ENCODE measurements at regions not wholly inside any gene's neighbourhood (a gene's known extent, or its start where the extent isn't known, plus 50 kb on each side); places are given as distances from the start of the nearest gene placed in this dataset.
A peak's percentile ranks its signal among the peaks of the same experiment; 100 is the strongest.

DNA sequence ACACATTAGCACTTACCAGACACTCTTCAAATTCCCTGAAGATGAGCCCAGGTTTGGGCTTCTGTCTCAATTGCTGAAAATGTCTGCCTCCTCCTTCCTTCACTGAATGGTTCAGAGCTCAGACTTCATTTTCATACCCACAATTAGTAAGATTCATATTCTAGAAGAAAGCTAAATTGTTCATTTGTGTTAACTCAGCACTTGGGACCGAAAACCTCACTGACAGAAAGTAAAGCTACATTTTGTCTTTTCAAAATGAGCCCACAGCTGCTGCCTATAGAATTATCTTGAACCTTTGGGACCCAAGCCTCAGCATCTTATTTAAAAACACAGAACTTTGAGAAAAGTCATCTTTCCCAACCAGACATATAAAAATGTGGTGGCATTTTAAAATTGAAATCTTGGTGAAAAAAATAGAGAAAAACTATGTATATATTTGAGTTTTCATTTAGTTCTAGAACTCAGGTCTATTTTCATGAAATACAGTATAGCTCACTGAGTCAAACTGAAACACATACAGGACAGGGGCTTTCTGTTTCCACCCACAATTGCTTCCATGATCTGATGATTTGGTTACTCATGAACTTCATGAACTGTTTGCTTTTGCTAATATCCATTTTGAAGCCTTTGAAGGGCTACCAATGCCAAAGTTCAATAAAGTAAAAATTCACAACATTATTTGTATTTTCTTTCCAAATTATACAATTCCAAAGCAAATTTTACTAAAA is 119.1 kb upstream of the PFKP start:
- Mint-ChIP-seq H3K36me3 (no peaks in the 10 kb centered on the region), H3K27me3 (peaks cover 7% of the 10 kb centered on the region), H3K9me3 (no peaks in the 10 kb centered on the region), H3K27ac (peak overlapping the region; percentile 92), H3K4me3 (peak overlapping the region; percentile 11), H3K4me1 (peaks cover 10% of the 10 kb centered on the region)

DNA sequence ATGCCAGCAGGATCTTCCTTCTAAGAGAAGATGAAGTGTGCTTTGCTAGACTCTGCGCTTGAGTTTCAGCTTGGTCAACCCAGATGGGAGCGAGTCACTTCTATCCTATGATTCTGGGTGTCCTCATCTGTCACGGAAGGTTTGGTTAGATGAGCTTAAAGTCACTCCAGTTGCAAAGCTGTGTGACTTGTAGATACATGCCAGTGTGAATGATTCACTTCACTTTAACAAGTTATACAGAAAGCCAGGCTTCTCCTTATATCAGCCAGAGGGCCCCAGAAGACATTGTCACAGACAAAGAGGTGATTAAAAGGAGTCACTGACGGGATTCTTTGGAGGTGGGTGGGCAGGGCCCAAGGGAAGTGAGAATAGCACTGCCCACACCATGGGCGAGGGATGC is 122.6 kb upstream of the PFKP start:
- Mint-ChIP-seq H3K27ac (no peak overlapping the region), H3K4me3 (no peak overlapping the region), H3K9me3 (no peaks in the 10 kb centered on the region), H3K36me3 (no peaks in the 10 kb centered on the region), H3K27me3 (peaks cover 13% of the 10 kb centered on the region), H3K4me1 (peaks cover 10% of the 10 kb centered on the region)

DNA sequence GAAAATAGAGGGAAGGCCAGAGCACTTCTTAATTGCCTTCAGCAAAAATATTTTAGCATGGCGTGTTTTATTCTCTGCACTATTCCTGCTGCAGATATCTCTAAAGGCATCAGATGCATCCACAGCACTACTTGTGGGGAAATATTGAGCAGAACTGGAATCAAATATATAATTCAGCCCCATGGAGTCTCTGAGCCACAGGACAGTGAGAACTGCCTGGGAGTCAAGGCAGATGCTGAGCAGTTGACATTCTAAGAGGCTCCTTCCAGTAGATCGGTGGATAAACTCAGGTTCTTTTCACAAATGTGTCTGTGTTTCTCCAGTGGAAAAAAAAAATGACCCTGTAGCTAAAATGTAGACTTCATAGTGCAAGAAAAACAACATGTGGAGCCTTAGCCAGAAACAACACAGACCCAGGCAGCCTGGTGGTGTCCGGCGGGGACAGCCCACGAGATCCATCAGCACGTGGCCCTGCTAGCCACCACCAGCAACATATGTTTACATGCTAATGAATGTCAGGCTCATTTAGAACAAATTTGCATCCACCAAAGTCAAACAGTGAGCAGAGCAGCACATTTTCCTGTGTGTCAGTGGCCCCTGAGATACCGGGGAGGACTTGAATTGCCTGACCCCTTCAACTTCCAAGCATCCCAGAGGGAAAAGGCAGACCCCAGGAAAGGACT is 123.3 kb upstream of the PFKP start:
- H3K36me3 Mint-ChIP-seq: no peaks in the 10 kb centered on the region
- no peak overlapping the region for H3K4me3 Mint-ChIP-seq
- no peak overlapping the region for H3K27ac Mint-ChIP-seq
- peaks cover 10% of the 10 kb centered on the region for H3K4me1 Mint-ChIP-seq
- peaks cover 15% of the 10 kb centered on the region for H3K27me3 Mint-ChIP-seq
- H3K9me3 Mint-ChIP-seq: no peaks in the 10 kb centered on the region

DNA sequence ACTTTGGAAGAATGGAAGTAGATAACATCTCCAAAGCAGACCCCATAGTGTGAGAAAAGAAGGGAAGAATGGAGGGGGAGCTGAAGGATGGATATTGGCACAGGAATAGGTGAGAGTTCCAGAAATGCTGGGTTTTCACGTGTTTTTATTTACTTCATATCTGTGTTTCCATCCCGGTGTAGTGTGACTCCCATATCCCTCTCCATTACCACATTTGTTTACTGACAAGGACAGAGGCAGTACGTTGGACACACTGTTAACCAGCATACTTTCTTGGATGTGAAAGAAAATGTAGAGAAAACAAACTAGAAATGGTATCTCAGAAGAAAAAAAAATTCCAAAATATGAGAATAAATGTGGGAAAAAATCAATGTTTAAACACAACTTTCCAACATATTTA is 124.4 kb upstream of the PFKP start:
- H3K27me3 Mint-ChIP-seq: peaks cover 17% of the 10 kb centered on the region
- H3K4me1 Mint-ChIP-seq: peaks cover 1% of the 10 kb centered on the region
- no peak overlapping the region for H3K4me3 Mint-ChIP-seq
- no peaks in the 10 kb centered on the region for H3K36me3 Mint-ChIP-seq
- H3K27ac Mint-ChIP-seq: no peak overlapping the region
- no peaks in the 10 kb centered on the region for H3K9me3 Mint-ChIP-seq

DNA sequence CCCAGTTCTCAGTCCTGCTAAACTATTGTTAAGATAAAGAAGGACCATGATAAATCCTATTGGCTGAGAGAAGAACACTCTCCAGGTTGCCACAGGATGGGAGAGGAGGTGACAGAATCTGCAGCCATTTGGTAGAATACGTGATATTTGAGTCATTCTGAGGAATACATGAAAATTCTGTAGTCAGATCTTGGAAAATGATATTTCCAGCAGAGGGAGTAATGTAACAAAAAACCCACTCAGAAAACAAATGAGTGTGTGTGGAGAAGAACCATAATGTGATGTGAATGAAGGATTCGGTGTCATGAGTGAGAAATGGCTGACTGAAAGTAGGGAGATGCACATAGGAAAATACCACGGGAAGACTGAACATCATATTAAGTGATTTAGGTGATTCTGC is 128.5 kb upstream of the PFKP start:
- H3K4me1 Mint-ChIP-seq: no peaks in the 10 kb centered on the region
- no peak overlapping the region for H3K4me3 Mint-ChIP-seq
- H3K36me3 Mint-ChIP-seq: no peaks in the 10 kb centered on the region
- no peak overlapping the region for H3K27ac Mint-ChIP-seq
- no peaks in the 10 kb centered on the region for H3K9me3 Mint-ChIP-seq
- peaks cover 16% of the 10 kb centered on the region for H3K27me3 Mint-ChIP-seq

DNA sequence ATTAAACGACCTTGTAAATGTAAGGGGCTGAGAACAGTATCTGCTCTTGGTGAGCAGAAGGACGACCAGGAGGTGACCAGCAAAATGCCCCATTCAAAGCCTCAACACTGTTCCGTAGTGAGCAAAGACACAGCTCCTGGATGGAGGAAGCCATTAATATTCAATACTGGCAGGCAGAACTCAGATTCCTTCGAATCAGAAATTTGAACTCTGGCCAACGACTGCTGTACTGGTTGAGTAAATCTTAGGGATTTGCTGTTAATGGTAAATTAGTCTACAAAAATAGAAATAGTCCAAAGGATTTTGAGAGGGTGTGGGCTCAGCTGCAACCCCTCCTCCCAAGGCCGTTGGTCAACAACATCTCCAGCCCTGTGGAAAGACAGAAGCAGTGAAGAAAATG is 130.5 kb upstream of the PFKP start:
- Mint-ChIP-seq H3K27me3 (peaks cover 17% of the 10 kb centered on the region), H3K9me3 (no peaks in the 10 kb centered on the region), H3K36me3 (no peaks in the 10 kb centered on the region), H3K4me1 (no peaks in the 10 kb centered on the region), H3K27ac (no peak overlapping the region), H3K4me3 (no peak overlapping the region)

DNA sequence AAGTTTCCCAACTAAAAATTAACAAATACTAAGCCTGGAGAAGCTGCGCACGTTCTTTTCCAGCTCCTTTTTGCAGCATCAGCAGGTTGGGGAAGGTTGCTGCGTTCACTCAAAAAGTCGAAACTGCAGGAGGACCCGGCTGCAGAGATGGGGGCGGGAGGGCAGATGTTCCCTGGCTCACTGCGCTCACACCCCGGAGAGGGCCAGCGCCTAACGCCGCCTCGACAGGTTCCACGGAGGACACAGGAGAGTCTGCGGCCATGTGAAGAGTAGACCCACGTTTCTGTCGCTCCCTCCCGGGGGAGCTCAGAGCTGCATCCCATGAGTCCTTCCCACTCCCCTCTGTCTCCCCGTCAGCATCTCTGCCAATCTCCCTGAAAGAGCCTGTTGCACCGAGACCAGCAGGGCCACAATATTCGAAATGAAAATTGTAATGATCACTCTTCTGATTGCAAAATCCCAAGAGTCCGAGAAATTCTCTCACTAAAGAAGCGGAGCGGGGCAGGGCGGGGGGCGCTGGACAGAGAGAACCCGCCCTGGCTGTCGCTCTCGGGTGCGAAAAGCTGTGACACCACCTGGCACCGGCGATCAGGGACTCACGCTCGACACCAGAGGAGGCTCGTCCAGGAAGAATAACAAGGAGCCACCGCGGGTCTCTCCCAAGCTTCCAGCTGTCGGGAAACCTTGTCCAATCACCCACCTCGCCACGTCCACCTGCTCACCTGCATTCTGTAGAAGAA is 131.5 kb upstream of the PFKP start:
- Mint-ChIP-seq H3K4me3 (no peak overlapping the region), H3K4me1 (no peaks in the 10 kb centered on the region), H3K9me3 (no peaks in the 10 kb centered on the region), H3K27me3 (peaks cover 10% of the 10 kb centered on the region), H3K36me3 (no peaks in the 10 kb centered on the region), H3K27ac (no peak overlapping the region)

DNA sequence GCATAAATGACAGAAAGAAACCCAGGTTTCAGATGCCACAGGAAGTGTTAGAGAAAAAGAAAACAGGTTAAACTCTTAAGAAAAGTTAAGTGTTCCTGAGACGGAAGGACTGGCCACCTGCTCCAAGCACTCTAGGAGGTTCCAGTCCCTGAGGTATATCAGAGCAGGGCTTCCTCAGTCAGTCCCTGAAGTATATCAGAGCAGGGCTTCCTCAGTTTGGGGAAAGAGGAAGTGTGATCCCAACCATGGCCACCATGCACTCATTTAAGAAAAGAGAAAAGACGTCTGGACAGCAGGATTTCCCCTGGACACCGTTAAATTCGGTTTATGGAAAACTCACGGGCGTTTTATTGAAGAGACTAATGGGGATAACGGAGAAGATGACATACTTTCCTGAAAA is 133.4 kb upstream of the PFKP start:
- Mint-ChIP-seq H3K4me1 (no peaks in the 10 kb centered on the region), H3K27me3 (peaks cover 6% of the 10 kb centered on the region), H3K9me3 (no peaks in the 10 kb centered on the region), H3K27ac (no peak overlapping the region), H3K36me3 (no peaks in the 10 kb centered on the region), H3K4me3 (no peak overlapping the region)

DNA sequence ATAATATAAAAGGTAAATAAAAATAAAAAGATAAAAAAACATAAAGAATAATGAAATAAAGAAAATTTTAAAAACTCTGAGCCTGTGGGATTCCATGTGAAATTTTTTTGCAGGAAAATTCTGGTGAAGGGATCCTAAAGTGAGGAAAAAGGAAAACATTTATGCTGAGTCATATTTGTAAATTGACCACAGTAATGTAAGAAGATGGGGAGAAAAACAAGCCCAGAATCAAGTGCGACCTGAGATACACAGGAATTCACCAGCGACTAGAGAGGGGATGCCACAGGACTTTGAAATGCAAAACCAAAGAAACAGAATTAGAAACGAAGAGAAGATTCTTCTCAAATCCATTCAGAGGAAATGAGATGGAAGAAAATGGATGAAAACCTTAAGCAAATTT is 133.8 kb upstream of the PFKP start:
- H3K27me3 Mint-ChIP-seq: peaks cover 4% of the 10 kb centered on the region

DNA sequence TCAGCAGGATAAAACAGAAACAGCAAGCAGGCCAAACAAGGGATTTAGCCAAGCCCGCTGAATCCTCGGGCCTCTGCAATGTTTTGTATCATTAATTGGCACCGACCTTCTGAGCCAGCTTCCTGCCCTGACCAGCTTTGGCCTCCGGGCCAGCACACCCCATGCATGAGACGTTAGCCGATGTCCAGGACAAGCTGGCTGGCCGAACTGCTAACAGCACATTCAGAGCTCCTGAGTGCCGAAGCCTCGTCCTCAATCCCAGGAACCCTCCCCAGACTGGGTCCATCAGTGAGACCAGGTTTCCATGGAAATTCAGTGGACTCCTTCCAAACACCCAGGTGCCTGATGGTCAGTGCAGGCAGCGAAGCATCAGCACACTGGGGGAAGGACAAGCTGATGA is 134.3 kb upstream of the PFKP start:
- H3K27me3 Mint-ChIP-seq: peaks cover 4% of the 10 kb centered on the region
- peaks cover 4% of the 10 kb centered on the region for H3K4me1 Mint-ChIP-seq
- H3K9me3 Mint-ChIP-seq: no peaks in the 10 kb centered on the region
- no peaks in the 10 kb centered on the region for H3K36me3 Mint-ChIP-seq
- H3K27ac Mint-ChIP-seq: no peak overlapping the region
- no peak overlapping the region for H3K4me3 Mint-ChIP-seq

More for the DNA sequence above, 133.8 kb upstream of the PFKP start:
- H3K27ac Mint-ChIP-seq: no peak overlapping the region
- no peak overlapping the region for H3K4me3 Mint-ChIP-seq
- no peaks in the 10 kb centered on the region for H3K36me3 Mint-ChIP-seq
- peaks cover under 1% of the 10 kb centered on the region for H3K4me1 Mint-ChIP-seq
- H3K9me3 Mint-ChIP-seq: no peaks in the 10 kb centered on the region

DNA sequence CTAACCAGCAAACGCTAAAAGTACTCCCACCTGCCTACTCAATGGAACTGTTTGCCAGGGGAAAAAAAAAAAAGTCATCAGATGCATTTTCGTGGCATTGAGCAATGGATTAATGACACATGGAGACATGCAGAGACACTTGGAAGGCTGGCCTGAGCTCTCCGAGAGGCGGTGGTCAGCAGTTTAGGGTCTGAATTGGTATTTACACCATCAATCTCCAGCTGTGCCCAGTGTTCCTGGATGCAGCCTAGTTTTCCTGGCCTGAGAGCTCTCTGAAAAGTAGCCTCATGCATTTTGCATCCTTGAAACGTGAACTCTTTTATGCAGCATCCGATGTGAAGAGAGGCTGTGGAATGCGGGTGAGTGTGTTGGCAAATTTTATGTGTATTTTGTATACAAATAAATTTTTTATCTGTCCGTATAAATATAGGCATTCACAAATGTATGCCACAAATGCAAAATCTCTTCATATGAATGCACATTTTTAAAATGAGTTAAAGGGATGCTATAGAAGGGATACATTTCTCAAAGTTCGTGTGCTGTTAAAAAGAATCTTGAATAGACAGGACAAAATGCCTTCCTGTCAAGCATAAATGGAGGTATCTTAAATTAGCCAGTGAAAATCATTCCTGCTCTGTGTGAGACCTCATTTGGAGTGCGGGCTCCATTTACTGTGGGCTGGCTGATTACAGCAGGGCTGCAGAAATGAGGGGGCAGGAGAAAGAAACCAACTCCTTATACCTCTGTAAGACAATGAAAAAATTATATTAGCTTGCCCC is 137.7 kb upstream of the PFKP start:
- H3K36me3 Mint-ChIP-seq: no peaks in the 10 kb centered on the region
- H3K4me1 Mint-ChIP-seq: peaks cover 4% of the 10 kb centered on the region
- H3K9me3 Mint-ChIP-seq: no peaks in the 10 kb centered on the region
- peaks cover 6% of the 10 kb centered on the region for H3K27me3 Mint-ChIP-seq
- H3K4me3 Mint-ChIP-seq: no peak overlapping the region
- H3K27ac Mint-ChIP-seq: no peak overlapping the region

DNA sequence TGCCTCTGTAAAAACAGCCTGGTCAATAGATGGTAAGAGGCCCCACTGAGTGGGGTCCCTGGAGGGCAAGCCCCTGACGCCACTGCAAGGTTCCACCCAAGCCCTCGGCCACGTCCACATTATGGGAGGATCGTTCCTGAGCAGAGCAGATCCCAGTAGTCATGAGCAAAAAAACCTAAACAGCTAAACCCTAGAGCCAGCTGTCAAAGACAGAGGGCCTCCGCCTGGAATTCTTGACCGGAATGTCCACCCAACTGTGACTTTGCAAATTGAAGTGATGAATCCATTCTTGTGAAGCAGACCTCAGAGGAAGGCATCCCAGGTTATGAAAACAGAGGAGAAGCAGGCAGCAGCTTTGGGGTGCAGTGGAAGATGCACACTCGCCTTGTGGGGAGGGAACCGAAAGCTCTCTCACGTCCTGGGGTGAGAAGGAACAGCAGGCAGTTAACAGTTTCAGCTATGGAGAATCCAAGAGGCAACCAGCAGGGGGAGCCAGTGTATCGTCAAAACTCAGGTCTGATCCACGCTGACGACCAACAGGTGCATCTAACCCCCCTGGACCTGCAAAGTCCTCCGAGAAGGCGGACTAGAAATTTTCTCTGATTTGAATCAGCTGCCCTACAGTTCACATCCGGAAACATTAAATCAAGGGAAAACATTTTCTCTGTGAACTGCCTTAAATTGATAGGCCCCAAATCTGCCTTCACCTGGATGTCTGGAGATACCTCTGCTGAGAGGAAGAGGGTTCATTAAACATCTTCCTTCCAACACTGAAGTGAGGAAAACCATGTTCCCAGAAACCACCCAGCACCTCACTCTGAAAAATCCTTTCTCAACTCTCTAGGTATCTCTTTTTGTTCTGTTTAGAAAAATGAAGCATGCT is 139.1 kb upstream of the PFKP start:
- H3K36me3 Mint-ChIP-seq: no peaks in the 10 kb centered on the region
- peaks cover 4% of the 10 kb centered on the region for H3K4me1 Mint-ChIP-seq
- H3K4me3 Mint-ChIP-seq: no peak overlapping the region
- peaks cover 3% of the 10 kb centered on the region for H3K27me3 Mint-ChIP-seq
- H3K27ac Mint-ChIP-seq: no peak overlapping the region
- H3K9me3 Mint-ChIP-seq: no peaks in the 10 kb centered on the region

DNA sequence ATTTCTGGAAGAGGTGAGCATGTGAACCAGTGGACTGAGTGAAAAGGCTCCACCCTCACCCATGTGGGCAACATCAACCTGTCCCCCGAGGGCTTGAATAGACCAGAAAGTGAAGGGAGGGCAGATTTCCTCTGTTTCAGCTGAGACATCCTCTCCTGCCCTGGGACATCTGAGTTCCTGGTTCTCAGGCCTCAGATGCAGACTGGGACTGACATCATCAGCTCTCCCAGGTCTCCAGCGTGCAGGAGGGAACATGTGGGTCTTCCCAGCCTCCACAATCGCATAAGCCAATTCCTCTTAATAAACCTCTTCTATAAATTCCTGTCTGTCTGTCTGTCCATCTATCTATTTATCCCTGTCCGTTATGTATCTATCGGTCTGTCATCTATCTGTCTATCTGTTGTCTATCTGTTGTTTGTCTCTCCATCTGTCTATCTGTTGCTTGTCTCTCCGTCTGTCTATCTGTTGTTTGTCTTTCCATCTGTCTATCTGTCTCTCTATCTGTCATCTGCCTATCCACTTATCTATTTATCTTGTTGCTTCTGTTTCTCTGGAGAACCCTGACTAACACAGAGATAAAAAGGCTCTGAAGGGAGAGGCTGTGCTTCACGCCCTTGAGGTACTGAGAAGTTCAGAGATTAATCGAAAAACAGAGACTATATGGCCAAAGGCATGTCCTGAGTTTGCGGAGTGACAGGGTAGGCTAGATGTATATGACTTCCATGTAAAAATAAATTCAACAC is 140.3 kb upstream of the PFKP start:
- Mint-ChIP-seq H3K9me3 (no peaks in the 10 kb centered on the region), H3K4me1 (peaks cover 4% of the 10 kb centered on the region), H3K27me3 (peaks cover 7% of the 10 kb centered on the region), H3K4me3 (no peak overlapping the region), H3K36me3 (no peaks in the 10 kb centered on the region), H3K27ac (no peak overlapping the region)

DNA sequence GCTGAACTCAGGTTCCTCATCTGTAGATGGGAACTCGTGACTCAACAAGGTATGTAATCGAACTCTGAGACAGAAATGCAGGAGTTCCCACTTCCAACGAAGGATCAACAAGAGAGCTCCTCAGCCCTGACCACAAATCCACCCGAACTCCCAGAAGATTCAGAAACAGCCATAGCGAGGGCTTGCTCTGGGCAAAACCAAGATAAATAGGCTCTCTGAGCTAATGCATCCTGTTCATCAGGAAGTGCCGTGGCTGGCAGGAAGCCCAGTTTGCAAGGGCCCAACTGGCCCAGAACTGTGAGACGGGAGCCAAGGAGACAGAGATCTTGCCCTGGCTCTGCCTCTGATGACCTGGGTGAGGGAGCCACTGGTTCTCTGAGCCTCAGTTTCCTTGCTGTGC is 141.7 kb upstream of the PFKP start:
- Mint-ChIP-seq H3K9me3 (no peaks in the 10 kb centered on the region), H3K36me3 (no peaks in the 10 kb centered on the region), H3K4me1 (peaks cover 4% of the 10 kb centered on the region), H3K4me3 (no peak overlapping the region), H3K27me3 (peaks cover 7% of the 10 kb centered on the region), H3K27ac (no peak overlapping the region)

Measured in activated naive CD4-positive, alpha-beta T cell treated with anti-CD3 and anti-CD28 coated beads, Interleukin-2, amount 50 U/mL, for 24 hours (primary cell).